ENCODE measurements at regions not wholly inside any gene's neighbourhood (a gene's known extent, or its start where the extent isn't known, plus 50 kb on each side); places are given as distances from the start of the nearest gene placed in this dataset.

- TF ChIP-seq POLR2A (IDR thresholded peaks at IDR 0.05; ENCODE audit: low read length) = no peak
- TF ChIP-seq GATA1 (IDR thresholded peaks at IDR 0.05; ENCODE audit: low read depth, low read length) = no peak
Observed at GRCh38 chr6:103124471-103124870, 1731.0 kb downstream of the GRIK2 start.
